ENCODE measurements at regions not wholly inside any gene's neighbourhood (a gene's known extent, or its start where the extent isn't known, plus 50 kb on each side); places are given as distances from the start of the nearest gene placed in this dataset.

GRCh38 chr2:126408671-126409070 lies 247.3 kb upstream of the GYPC start:
- Histone ChIP-seq H3K9me3 (ENCODE audit: control insufficient read depth, insufficient read depth, low read length) (no peaks in the 10 kb centered on the region), H3K4me3 (ENCODE audit: low read depth, low read length) (no peak overlapping the region), H3K27ac (ENCODE audit: low read depth, low read length) (no peak overlapping the region), H3K27me3 (ENCODE audit: control insufficient read depth, insufficient read depth, low read length) (no peaks in the 10 kb centered on the region)
- ChIA-PET CTCF (no interaction called here), POLR2A (no interaction called here)
- no peak for DNase-seq (ENCODE audit: low read depth, low spot score)
- TF ChIP-seq CTCF (IDR thresholded peaks at IDR 0.05; ENCODE audit: low read depth, low read length): no peak

GRCh38 chr2:126409850-126410249 lies 246.1 kb upstream of the GYPC start:
- ChIA-PET POLR2A (no interaction called here), CTCF (no interaction called here)
- no peak overlapping the region for H3K27ac ChIP-seq (ENCODE audit: low read depth, low read length)
- TF ChIP-seq CTCF (IDR thresholded peaks at IDR 0.05; ENCODE audit: low read depth, low read length): no peak
- no peaks in the 10 kb centered on the region for H3K27me3 ChIP-seq (ENCODE audit: control insufficient read depth, insufficient read depth, low read length)
- no peaks in the 10 kb centered on the region for H3K9me3 ChIP-seq (ENCODE audit: control insufficient read depth, insufficient read depth, low read length)
- H3K4me3 ChIP-seq (ENCODE audit: low read depth, low read length): no peak overlapping the region
- DNase-seq (ENCODE audit: low read depth, low spot score): no peak

GRCh38 chr2:126413079-126413478 lies 242.9 kb upstream of the GYPC start:
- TF ChIP-seq CTCF (IDR thresholded peaks at IDR 0.05; ENCODE audit: low read depth, low read length): no peak
- ChIA-PET CTCF (no interaction called here), POLR2A (no interaction called here)

GRCh38 chr2:126419403-126419802 lies 236.6 kb upstream of the GYPC start:
- no peak for DNase-seq (ENCODE audit: low read depth, low spot score)
- Histone ChIP-seq H3K9me3 (ENCODE audit: control insufficient read depth, insufficient read depth, low read length) (no peaks in the 10 kb centered on the region), H3K4me3 (ENCODE audit: low read depth, low read length) (no peak overlapping the region), H3K27me3 (ENCODE audit: control insufficient read depth, insufficient read depth, low read length) (no peaks in the 10 kb centered on the region), H3K27ac (ENCODE audit: low read depth, low read length) (no peak overlapping the region)
- CTCF ChIA-PET: no interaction called here
- TF ChIP-seq CTCF (IDR thresholded peaks at IDR 0.05; ENCODE audit: low read depth, low read length): no peak
- POLR2A ChIA-PET: no interaction called here

More at GRCh38 chr2:126413079-126413478, 242.9 kb upstream of the GYPC start:
- Histone ChIP-seq H3K27ac (ENCODE audit: low read depth, low read length) (no peak overlapping the region), H3K9me3 (ENCODE audit: control insufficient read depth, insufficient read depth, low read length) (no peaks in the 10 kb centered on the region), H3K4me3 (ENCODE audit: low read depth, low read length) (no peak overlapping the region), H3K27me3 (ENCODE audit: control insufficient read depth, insufficient read depth, low read length) (no peaks in the 10 kb centered on the region)
- no peak for DNase-seq (ENCODE audit: low read depth, low spot score)

GRCh38 chr2:126425943-126426342 lies 230.0 kb upstream of the GYPC start:
- Histone ChIP-seq H3K27me3 (ENCODE audit: control insufficient read depth, insufficient read depth, low read length) (no peaks in the 10 kb centered on the region), H3K9me3 (ENCODE audit: control insufficient read depth, insufficient read depth, low read length) (peaks cover 4% of the 10 kb centered on the region; the same call in 1 of the 2 replicates), H3K4me3 (ENCODE audit: low read depth, low read length) (no peak overlapping the region), H3K27ac (ENCODE audit: low read depth, low read length) (no peak overlapping the region)
- no peak for TF ChIP-seq CTCF (IDR thresholded peaks at IDR 0.05; ENCODE audit: low read depth, low read length)
- POLR2A ChIA-PET: no interaction called here
- DNase-seq (ENCODE audit: low read depth, low spot score): no peak
- CTCF ChIA-PET: no interaction called here
